ENCODE measurements at regions not wholly inside any gene's neighbourhood (a gene's known extent, or its start where the extent isn't known, plus 50 kb on each side); places are given as distances from the start of the nearest gene placed in this dataset.

- 98% methylated on average over 1 of the region's 1 CpG for WGBS
- H3K27ac ChIP-seq (ENCODE audit: low read depth in 1 of 2, low read length in 2 of 2) = no peak overlapping the region
- DNase-seq (ENCODE audit: low spot score) = no peak
Observed at GRCh38 chr12:27388650-27389049, 56.0 kb downstream of the BMAL2 start.

GRCh38 chr12:27394676-27395075, 51.9 kb upstream of the SMCO2 start:
- no peaks in the 10 kb centered on the region for H3K9me3 ChIP-seq (ENCODE audit: control insufficient read depth in 4 of 4, low read length in 3 of 4)
- H3K27me3 ChIP-seq (ENCODE audit: control insufficient read depth in 4 of 4, insufficient read depth in 4 of 4, low read length in 3 of 4) = no peaks in the 10 kb centered on the region
- TF ChIP-seq CTCF (IDR thresholded peaks at IDR 0.05; ENCODE audit: low read depth, low read length, missing input control) (no peak), YY1 (IDR thresholded peaks at IDR 0.05) (no peak), REST (IDR thresholded peaks at IDR 0.05) (no peak), FOXA2 (IDR thresholded peaks at IDR 0.05) (no peak), TAF1 (conservative IDR thresholded peaks at IDR 0.05) (no peak), HNF4G (IDR thresholded peaks at IDR 0.05) (no peak), MAX (IDR thresholded peaks at IDR 0.05) (no peak), FOXA1 (IDR thresholded peaks at IDR 0.05) (no peak), RAD21 (IDR thresholded peaks at IDR 0.05) (no peak), RXRA (IDR thresholded peaks at IDR 0.05) (no peak), JUND (IDR thresholded peaks at IDR 0.05) (no peak), NR2F2 (IDR thresholded peaks at IDR 0.05) (no peak), ZBTB33 (IDR thresholded peaks at IDR 0.05) (no peak), EGR1 (IDR thresholded peaks at IDR 0.05; ENCODE audit: low read depth in 2 of 2) (no peak), HNF4A (conservative IDR thresholded peaks at IDR 0.05) (no peak)
- no peak overlapping the region for H3K27ac ChIP-seq (ENCODE audit: low read depth in 1 of 2, low read length in 2 of 2)
- no peak overlapping the region for H3K9ac ChIP-seq (ENCODE audit: low read depth in 1 of 2, low read length in 2 of 2)
- no peaks in the 10 kb centered on the region for H3K36me3 ChIP-seq (ENCODE audit: control insufficient read depth in 4 of 4, insufficient read depth in 3 of 4, low read depth in 1 of 4, low read length in 3 of 4)
- H3K4me1 ChIP-seq (ENCODE audit: control insufficient read depth in 4 of 4, insufficient read depth in 4 of 4, low read length in 3 of 4) = no peaks in the 10 kb centered on the region
- 98% methylated on average over 2 of the region's 2 CpGs for WGBS
- DNase-seq (ENCODE audit: low spot score) = no peak
- no peak overlapping the region for H3K4me3 ChIP-seq (ENCODE audit: low read depth in 1 of 3, low read length in 3 of 3)

More at GRCh38 chr12:27388650-27389049, 56.0 kb downstream of the BMAL2 start:
- Histone ChIP-seq H3K9ac (ENCODE audit: low read depth in 1 of 2, low read length in 2 of 2) (no peak overlapping the region), H3K9me3 (ENCODE audit: control insufficient read depth in 4 of 4, low read length in 3 of 4) (no peaks in the 10 kb centered on the region), H3K36me3 (ENCODE audit: control insufficient read depth in 4 of 4, insufficient read depth in 3 of 4, low read depth in 1 of 4, low read length in 3 of 4) (peaks cover 0 to 4% (median under 1%) of the 10 kb centered on the region in 4 donors), H3K4me3 (ENCODE audit: low read depth in 1 of 3, low read length in 3 of 3) (no peak overlapping the region), H3K27me3 (ENCODE audit: control insufficient read depth in 4 of 4, insufficient read depth in 4 of 4, low read length in 3 of 4) (no peaks in the 10 kb centered on the region), H3K4me1 (ENCODE audit: control insufficient read depth in 4 of 4, insufficient read depth in 4 of 4, low read length in 3 of 4) (no peaks in the 10 kb centered on the region)
- no peak for TF ChIP-seq HNF4A (conservative IDR thresholded peaks at IDR 0.05)
- no peak for TF ChIP-seq HNF4G (IDR thresholded peaks at IDR 0.05)
- TF ChIP-seq NR2F2 (IDR thresholded peaks at IDR 0.05) = no peak
- no peak for TF ChIP-seq FOXA1 (IDR thresholded peaks at IDR 0.05)
- no peak for TF ChIP-seq RXRA (IDR thresholded peaks at IDR 0.05)
- no peak for TF ChIP-seq JUND (IDR thresholded peaks at IDR 0.05)
- no peak for TF ChIP-seq TAF1 (conservative IDR thresholded peaks at IDR 0.05)
- TF ChIP-seq MAX (IDR thresholded peaks at IDR 0.05) = no peak
- no peak for TF ChIP-seq RAD21 (IDR thresholded peaks at IDR 0.05)

All from liver (tissue), 8 donors.